ENCODE measurements at regions not wholly inside any gene's neighbourhood (a gene's known extent, or its start where the extent isn't known, plus 50 kb on each side); places are given as distances from the start of the nearest gene placed in this dataset.

DNA sequence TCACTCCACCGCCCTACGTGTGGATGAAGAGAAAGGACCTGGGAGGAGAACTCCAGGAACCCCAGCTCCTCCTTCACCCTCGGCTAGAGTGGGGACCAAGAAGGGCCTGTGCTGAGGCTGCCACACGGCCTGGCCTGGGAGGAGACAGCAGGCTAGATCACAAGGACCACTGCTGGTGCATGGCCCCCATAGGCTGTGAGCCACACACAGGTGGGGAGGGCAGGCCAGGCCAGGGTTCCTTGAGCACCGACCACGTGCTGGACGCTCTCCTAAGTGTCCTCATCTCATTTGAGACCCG, 1392.4 kb downstream of the TBC1D22A start:
- no peak for DNase-seq (ENCODE audit: low read depth)
- TF ChIP-seq, protein P1, sequence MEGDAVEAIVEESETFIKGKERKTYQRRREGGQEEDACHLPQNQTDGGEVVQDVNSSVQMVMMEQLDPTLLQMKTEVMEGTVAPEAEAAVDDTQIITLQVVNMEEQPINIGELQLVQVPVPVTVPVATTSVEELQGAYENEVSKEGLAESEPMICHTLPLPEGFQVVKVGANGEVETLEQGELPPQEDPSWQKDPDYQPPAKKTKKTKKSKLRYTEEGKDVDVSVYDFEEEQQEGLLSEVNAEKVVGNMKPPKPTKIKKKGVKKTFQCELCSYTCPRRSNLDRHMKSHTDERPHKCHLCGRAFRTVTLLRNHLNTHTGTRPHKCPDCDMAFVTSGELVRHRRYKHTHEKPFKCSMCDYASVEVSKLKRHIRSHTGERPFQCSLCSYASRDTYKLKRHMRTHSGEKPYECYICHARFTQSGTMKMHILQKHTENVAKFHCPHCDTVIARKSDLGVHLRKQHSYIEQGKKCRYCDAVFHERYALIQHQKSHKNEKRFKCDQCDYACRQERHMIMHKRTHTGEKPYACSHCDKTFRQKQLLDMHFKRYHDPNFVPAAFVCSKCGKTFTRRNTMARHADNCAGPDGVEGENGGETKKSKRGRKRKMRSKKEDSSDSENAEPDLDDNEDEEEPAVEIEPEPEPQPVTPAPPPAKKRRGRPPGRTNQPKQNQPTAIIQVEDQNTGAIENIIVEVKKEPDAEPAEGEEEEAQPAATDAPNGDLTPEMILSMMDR (IDR thresholded peaks at IDR 0.05; ENCODE audit: insufficient read depth, low read depth, low read length, missing control alignments): no peak
- no peak overlapping the region for H3K4me3 ChIP-seq (ENCODE audit: low read length)

DNA sequence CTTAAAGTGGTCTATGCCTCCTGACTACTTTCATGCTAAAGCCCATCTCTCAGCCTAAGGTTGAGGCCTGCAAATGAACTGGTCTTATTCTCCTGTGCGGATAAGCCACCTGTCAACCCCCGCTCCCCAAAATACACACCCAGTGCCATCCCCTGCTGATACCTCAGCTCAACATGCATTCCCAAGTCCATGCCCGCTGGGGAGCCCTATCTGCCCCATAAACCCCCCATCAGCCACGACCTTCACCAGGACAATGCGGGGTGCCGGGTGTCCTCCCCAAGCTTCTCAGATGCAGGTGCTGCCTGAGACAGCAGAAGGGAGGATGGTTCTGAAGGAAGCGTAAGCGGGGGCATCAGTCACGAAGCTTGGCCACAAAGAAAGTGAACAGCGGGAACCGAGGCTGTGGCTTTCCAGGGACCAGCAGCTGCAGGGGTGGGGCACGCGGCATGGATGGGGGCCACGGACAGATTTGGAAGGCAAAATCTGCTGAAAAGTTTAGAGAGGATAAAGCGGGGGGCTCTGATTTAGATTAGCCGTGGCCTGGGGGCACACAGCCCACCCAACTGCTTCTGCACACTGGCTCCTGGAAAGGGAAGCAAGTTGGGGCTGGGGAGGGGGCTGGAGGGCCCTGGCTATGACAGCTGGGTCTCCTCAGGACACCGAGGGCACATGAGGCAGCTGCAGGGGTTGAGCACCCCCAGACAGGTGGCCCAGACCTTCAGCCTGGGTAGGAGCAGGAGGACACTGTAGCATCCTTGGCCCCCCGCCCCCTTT, 1391.9 kb downstream of the TBC1D22A start:
- no peak for DNase-seq (ENCODE audit: low read depth)
- TF ChIP-seq, protein P1 (IDR thresholded peaks at IDR 0.05; ENCODE audit: insufficient read depth, low read depth, low read length, missing control alignments): no peak

DNA sequence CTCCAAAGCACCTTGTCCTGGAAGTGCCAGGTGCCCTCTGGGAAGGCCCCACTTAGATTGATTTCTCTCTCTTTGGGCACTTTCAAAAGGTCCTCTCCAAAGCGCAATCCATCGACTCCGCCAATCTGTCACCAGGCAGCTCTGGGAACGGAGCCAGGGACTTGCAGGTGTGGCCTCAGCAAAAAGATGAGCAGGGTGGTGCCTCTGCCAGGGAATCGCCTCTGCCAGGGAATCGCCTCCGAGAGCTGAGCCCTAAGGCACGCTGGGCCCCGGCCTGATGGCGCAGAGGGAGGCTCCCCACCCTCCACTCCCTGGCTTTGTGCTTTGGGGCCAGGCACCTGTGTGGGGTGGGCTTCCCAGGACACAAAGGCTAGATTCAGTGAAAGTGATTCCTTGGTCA, 1391.3 kb downstream of the TBC1D22A start:
- H3K4me3 ChIP-seq (ENCODE audit: low read length): no peak overlapping the region
- DNase-seq (ENCODE audit: low read depth): no peak
- TF ChIP-seq, protein P1 (IDR thresholded peaks at IDR 0.05; ENCODE audit: insufficient read depth, low read depth, low read length, missing control alignments): no peak

More for the DNA sequence above, 1391.9 kb downstream of the TBC1D22A start:
- no peak overlapping the region for H3K4me3 ChIP-seq (ENCODE audit: low read length)

DNA sequence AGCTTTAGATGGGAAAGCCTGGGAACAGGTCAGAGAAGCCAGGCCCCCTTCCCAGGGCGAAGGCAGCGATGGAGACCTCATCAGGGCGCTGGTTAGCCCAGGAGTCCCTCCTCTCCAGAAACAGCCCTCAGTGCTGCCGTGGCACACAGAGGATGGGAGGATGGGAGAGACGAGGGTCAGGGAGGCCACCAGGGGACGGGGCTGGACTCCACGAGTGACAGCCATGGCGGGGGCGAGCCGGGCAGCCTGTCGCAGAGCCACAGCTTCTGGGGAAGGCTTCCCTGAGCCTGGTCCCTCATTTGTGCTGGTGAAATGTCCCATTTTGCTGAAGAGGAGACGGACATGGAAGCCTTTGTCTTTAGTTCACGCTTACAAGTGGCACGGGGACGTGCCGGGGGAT, 1390.5 kb downstream of the TBC1D22A start:
- DNase-seq (ENCODE audit: low read depth): no peak
- TF ChIP-seq, protein P1 (IDR thresholded peaks at IDR 0.05; ENCODE audit: insufficient read depth, low read depth, low read length, missing control alignments): no peak
- no peak overlapping the region for H3K4me3 ChIP-seq (ENCODE audit: low read length)

DNA sequence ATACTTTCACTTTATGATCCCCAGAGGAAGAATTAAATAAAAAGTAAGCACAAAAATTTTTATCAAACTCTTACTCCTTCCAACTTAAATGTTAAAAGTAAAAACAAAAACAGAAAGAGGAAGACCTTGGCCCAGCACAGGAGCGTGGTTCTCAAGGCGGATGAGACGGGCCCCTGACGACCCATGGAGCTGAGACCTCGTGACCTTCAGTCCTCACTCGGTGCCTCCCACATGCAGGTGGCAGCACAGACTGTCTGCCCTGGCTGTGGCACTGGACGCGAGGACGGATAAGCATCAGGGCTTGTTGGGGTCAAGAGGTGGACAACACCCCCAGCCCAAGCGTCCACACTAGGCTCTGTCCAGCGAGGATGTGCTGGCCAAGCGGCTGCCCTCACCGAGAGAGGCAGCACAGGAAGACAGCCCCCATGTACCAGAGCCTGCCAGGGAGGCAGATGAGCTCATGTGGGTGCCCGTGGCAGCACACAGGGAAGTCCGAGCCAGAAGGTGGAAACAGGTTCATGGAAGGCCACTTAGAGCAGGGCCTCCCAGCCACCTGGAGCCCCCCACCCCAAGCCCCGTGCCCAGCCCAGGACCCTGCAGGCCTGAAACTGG, 1389.8 kb downstream of the TBC1D22A start:
- no peak overlapping the region for H3K4me3 ChIP-seq (ENCODE audit: low read length)
- no peak for DNase-seq (ENCODE audit: low read depth)
- TF ChIP-seq, protein P1 (IDR thresholded peaks at IDR 0.05; ENCODE audit: insufficient read depth, low read depth, low read length, missing control alignments): no peak

DNA sequence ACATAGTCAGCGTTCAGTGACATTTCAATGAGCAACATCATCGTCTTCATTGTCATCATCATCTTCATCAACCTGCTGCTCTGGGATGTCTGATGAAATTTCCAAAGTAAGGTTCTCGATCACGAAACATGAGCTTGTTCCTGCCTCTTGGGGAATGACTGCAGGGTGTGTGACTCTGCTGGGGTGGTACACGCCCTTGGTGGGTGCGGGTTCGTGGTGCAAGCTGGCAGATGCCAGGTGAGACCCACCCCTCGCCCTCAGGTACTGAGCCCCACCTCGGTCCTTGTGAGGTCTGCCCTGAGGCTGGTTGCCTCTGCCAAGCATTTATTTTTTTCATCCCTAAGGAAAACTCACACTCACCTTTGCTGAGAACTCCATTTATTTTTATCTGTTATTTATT, 1389.2 kb downstream of the TBC1D22A start:
- TF ChIP-seq, protein P1 (IDR thresholded peaks at IDR 0.05; ENCODE audit: insufficient read depth, low read depth, low read length, missing control alignments): no peak
- H3K4me3 ChIP-seq (ENCODE audit: low read length): no peak overlapping the region
- DNase-seq (ENCODE audit: low read depth): no peak

DNA sequence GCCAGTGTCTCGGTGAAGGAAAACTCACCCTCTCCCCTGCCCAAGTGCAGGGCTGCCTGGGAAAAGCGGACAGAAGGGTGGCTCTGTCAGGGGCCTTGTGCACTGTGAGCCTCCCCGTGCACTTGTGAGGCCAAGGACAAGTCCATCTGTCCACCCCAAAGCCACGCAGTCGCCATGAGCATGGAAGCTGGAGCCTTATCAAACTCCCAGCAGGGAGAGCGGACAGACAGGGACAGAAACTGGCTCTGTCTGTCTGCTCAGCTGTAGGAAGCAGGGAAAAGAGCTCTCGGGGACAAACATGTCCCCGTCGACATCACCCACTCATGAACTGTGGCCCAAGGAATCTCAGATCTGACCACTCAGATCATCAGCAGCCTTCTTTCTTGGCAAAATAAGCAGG, 1385.4 kb downstream of the TBC1D22A start:
- TF ChIP-seq, protein P1 (IDR thresholded peaks at IDR 0.05; ENCODE audit: insufficient read depth, low read depth, low read length, missing control alignments): no peak
- H3K4me3 ChIP-seq (ENCODE audit: low read length): no peak overlapping the region
- DNase-seq (ENCODE audit: low read depth): no peak

Measured in epithelial cell of esophagus (primary cell).